ENCODE measurements at regions not wholly inside any gene's neighbourhood (a gene's known extent, or its start where the extent isn't known, plus 50 kb on each side); places are given as distances from the start of the nearest gene placed in this dataset.

DNA sequence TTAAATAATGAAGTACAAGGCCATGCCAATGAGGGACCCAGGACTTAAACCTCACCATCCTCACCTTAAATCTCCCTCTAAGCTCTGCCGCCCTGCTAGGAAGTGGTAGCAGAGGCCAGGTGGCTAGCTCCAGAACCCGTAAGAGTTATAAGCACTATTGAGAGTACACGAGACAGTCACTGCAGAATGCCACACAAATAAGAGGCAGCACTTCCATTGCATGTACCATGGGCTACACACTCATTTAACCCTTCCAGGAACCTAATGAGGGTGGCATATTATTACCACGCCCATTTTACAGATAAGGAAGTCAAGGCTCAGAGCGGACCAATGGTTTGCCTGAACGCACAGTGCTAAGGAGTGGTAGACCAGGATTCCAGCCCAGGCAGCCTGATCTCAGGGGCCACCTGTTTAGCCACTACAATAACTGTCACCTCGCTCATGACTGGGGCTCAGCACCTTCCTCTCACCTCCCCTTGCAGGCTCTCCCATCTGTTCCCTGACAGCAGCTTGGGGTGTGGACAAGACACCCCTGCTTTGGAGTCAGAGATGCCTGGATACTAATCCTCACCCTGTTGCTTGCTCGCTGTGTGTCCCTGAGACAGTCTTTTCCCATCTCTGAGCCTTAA, 54.8 kb upstream of the ID3 start:
- DNase-seq, result no peak

DNA sequence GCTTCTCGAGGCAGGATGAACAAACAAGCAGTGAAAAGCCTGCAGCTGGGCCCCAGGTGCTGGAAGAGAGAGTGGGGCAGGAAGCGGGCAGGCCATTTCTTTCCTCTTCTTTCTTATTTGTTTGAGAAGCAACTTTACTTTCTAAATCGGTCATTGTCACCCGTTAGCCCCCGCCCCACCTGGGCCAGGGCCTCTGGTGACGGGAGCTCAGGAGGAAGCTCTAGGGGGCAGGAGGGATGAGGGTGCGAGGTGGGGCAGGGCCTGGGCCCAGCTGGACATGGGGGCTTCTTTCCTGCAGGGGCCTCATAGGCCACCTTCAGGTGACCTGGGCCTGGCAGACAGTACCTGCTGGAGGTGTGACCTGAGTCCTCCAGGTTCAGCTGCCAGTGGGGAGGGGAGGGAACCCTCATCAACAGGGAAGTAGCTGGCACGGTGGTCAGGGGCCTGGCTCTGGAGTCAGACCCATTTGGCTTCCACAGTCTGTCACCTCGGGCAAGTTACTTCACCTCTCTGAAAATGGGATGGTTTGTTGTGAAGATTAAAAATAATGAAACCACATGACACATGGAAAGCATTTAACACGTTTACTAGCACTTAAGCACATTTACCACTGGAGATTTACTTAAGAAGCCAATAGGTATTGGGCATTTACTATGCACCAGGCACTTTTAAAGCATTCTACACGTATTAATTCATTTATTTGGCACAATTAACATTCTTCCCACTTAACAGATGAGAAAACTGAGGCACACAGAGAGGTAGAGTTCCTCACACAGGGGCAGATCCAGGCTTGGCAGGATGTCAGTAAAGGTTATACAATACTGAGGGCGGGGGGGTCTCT, 54.1 kb upstream of the ID3 start:
- no peak for DNase-seq

DNA sequence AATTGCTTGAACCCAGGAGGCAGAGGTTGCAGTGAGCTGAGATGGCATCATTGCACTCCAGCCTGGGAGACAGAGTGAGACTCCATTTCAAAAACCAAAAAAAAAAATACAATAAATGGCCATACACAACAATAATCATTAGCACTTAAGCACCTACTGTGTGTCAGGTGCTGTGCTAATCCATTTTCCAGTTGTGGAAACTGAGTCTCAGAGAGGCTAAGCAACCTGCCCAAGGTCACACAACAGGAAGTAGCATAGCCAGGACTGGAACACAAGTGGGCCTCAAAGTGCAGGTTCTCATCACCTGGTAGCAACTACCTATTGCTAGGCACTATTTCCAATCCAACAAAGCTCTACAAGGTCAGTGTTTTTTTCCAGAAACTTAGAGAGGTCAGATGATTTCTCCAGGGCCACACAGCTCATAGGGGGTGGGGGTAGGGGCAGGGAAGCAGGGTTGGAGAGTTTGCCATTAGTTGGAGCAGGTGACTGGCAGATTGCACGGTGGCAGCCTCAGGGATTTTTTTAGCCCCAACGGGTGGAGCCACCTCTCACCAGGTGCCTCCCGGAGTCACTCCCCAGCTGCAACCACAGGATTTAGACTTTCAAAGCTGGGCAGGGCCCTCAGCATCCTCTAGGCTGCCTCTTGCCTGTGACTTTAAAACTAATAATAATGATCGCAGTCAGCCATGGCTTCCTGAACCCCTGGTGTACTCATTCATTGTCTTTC, 52.5 kb upstream of the ID3 start:
- no peak for DNase-seq

DNA sequence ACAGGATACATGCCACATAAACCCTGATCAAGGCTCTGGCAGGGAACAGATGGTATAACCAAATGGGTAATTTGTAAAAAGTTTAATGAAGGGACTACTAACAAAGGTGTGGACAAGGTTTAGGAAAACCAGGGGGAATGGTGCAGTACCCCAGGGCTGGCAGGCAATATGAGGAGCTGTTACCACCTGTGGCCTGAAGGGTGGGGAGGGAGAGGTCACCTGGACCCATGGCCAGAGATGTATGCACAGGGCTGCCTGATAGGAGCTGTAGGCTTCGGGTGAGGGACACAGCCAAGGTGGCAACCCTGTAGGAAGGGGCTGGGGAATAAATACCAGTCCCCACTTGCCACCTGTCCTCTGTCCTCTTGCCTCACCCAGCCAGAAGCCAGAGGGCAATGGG, 51.4 kb upstream of the ID3 start:
- no peak for DNase-seq

DNA sequence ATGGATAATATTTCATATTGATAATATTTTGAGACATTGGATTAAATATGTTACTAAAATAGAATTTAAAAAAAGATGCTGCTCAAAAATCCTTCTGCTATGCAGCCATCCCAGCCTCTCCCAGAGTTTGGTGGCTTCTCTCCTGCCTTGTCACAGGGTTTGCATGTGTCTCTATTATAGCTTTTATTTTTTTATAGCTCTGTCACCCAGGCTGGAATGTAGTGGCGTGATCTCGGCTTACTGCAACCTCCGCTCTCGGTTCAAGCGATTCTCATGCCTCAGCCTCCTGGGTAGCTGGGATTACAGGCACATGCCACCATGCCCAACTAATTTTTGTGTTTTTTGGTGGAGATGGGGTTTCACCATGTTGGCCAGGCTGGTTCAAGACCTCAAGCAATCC, 50.7 kb upstream of the ID3 start:
- no peak for DNase-seq

Measured in activated CD8-positive, alpha-beta memory T cell treated with anti-CD3 and anti-CD28 coated beads, Interleukin-2, amount 50 U/mL, for 4 hours (primary cell).